ENCODE measurements at regions not wholly inside any gene's neighbourhood (a gene's known extent, or its start where the extent isn't known, plus 50 kb on each side); places are given as distances from the start of the nearest gene placed in this dataset.

DNA sequence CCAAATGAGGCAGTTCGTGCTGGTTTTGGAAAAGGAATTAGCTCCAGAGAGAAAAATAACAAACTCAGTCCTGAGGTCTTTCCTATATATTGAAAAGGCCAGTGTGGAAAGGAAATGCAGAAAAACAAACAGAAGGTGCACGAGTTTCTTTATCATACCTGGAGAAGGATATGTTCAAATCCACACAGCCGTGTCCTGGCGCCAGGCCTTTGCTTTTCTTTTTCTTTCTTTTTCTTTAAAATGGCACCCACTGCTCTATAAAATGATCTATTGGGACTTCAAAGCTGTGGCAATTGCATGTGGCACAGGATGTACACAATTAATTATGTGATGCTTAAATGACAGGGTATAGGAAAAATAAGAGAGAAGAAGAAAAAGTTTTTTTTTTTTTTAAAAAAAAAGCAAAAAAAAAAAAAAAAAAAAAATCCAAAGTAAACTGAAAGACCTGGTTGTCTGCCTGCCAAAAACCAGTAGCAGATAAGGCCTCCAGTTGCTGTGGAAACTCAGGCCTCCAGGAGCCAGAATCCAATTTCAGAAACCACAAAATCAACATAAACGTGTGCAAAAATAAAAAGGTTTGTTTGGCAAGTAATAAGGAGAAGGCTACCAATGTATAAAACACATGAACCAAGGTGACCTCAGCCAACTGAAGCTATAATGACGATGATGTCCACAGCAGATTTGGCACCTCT lies 957.6 kb upstream of the SOX9 start:
- TF ChIP-seq TCF12 (IDR thresholded peaks at IDR 0.05; ENCODE audit: low read depth) (no peak), EGR1 (IDR thresholded peaks at IDR 0.05) (no peak), CEBPB (IDR thresholded peaks at IDR 0.05) (no peak), ZBTB7A (IDR thresholded peaks at IDR 0.05; ENCODE audit: low read depth) (no peak), YY1 (IDR thresholded peaks at IDR 0.05; ENCODE audit: low read depth) (no peak), REST (IDR thresholded peaks at IDR 0.05; ENCODE audit: low read depth) (no peak), CREB1 (IDR thresholded peaks at IDR 0.05; ENCODE audit: low read depth) (no peak), TAF1 (IDR thresholded peaks at IDR 0.05; ENCODE audit: low read depth) (no peak), TEAD4 (IDR thresholded peaks at IDR 0.05) (no peak), FOXM1 (IDR thresholded peaks at IDR 0.05; ENCODE audit: borderline replicate concordance, low read depth) (no peak), EP300 (IDR thresholded peaks at IDR 0.05; ENCODE audit: borderline replicate concordance) (no peak), RAD21 (IDR thresholded peaks at IDR 0.05; ENCODE audit: low read depth) (no peak), MAX (IDR thresholded peaks at IDR 0.05) (no peak), NFIC (IDR thresholded peaks at IDR 0.05) (no peak)
- TF ChIP-seq, protein P1, sequence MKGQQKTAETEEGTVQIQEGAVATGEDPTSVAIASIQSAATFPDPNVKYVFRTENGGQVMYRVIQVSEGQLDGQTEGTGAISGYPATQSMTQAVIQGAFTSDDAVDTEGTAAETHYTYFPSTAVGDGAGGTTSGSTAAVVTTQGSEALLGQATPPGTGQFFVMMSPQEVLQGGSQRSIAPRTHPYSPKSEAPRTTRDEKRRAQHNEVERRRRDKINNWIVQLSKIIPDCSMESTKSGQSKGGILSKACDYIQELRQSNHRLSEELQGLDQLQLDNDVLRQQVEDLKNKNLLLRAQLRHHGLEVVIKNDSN (IDR thresholded peaks at IDR 0.05) = no peak

- no peak for TF ChIP-seq FOXM1 (IDR thresholded peaks at IDR 0.05; ENCODE audit: borderline replicate concordance, low read depth)
- no peak for TF ChIP-seq TAF1 (IDR thresholded peaks at IDR 0.05; ENCODE audit: low read depth)
- no peak for TF ChIP-seq RAD21 (IDR thresholded peaks at IDR 0.05; ENCODE audit: low read depth)
- no peak for TF ChIP-seq MAX (IDR thresholded peaks at IDR 0.05)
- TF ChIP-seq YY1 (IDR thresholded peaks at IDR 0.05; ENCODE audit: low read depth) = no peak
- no peak for TF ChIP-seq CEBPB (IDR thresholded peaks at IDR 0.05)
- TF ChIP-seq CREB1 (IDR thresholded peaks at IDR 0.05; ENCODE audit: low read depth) = no peak
- TF ChIP-seq TEAD4 (IDR thresholded peaks at IDR 0.05) = no peak
- TF ChIP-seq REST (IDR thresholded peaks at IDR 0.05; ENCODE audit: low read depth) = no peak
- no peak for TF ChIP-seq TCF12 (IDR thresholded peaks at IDR 0.05; ENCODE audit: low read depth)
- no peak for TF ChIP-seq EGR1 (IDR thresholded peaks at IDR 0.05)
These were observed 957.1 kb upstream of the SOX9 start for GRCh38 chr17:71163813-71164122.

- TF ChIP-seq TCF12 (IDR thresholded peaks at IDR 0.05; ENCODE audit: low read depth) (no peak), REST (IDR thresholded peaks at IDR 0.05; ENCODE audit: low read depth) (no peak), YY1 (IDR thresholded peaks at IDR 0.05; ENCODE audit: low read depth) (no peak), CREB1 (IDR thresholded peaks at IDR 0.05; ENCODE audit: low read depth) (no peak), EGR1 (IDR thresholded peaks at IDR 0.05) (no peak), TAF1 (IDR thresholded peaks at IDR 0.05; ENCODE audit: low read depth) (no peak), RAD21 (IDR thresholded peaks at IDR 0.05; ENCODE audit: low read depth) (no peak), FOXM1 (IDR thresholded peaks at IDR 0.05; ENCODE audit: borderline replicate concordance, low read depth) (no peak), MAX (IDR thresholded peaks at IDR 0.05) (no peak), ZBTB7A (IDR thresholded peaks at IDR 0.05; ENCODE audit: low read depth) (no peak), TEAD4 (IDR thresholded peaks at IDR 0.05) (no peak), CEBPB (IDR thresholded peaks at IDR 0.05) (no peak), EP300 (IDR thresholded peaks at IDR 0.05; ENCODE audit: borderline replicate concordance) (no peak), NFIC (IDR thresholded peaks at IDR 0.05) (no peak)
- TF ChIP-seq, protein P1 (IDR thresholded peaks at IDR 0.05) = no peak
These were observed 956.3 kb upstream of the SOX9 start for GRCh38 chr17:71164561-71164960.

DNA sequence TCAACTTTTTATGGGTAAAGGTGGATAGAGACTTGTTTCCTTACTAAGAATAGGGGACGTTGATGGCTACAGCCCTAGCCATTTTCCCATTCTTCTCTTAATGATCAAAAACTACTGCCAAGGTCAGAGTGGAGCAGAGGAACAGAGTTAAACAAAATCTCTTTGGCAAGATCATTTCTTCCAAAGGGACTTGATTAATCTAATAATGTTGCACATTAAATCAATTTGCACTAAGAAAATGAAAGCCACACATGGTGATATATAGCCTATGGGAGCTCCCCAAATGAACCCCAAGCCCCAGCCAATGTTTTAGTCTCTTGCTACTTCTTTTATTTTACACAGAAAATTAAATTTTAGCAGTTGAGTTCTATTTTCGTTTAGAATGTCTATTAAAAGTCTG lies 954.5 kb upstream of the SOX9 start:
- TF ChIP-seq EP300 (IDR thresholded peaks at IDR 0.05; ENCODE audit: borderline replicate concordance) = no peak
- TF ChIP-seq TCF12 (IDR thresholded peaks at IDR 0.05; ENCODE audit: low read depth) = no peak
- TF ChIP-seq, protein P1 (IDR thresholded peaks at IDR 0.05) = no peak
- TF ChIP-seq RAD21 (IDR thresholded peaks at IDR 0.05; ENCODE audit: low read depth) = no peak
